GM12891 (cell line): ENCODE measurements at regions not wholly inside any gene's neighbourhood (a gene's known extent, or its start where the extent isn't known, plus 50 kb on each side); places are given as distances from the start of the nearest gene placed in this dataset.

ENCODE experiments used
- DNase-seq: peaks from one replicate; pipeline ENCODE4 v3.0.0; 2011; ENCODE audit warnings: low spot score; ENCODE audit not compliant: insufficient read length
- FAIRE-seq: peaks from 2 replicates; lab custom pipeline; 2011; peaks lifted over from hg19 to GRCh38; lab: Jason Lieb, UNC
- PAX5 ChIP-seq: IDR thresholded peaks from 2 replicates; pipeline ENCODE4 v1.6.1; 2011; ENCODE audit warnings: low read length, moderate library complexity, mild to moderate bottlenecking; ENCODE audit not compliant: insufficient read depth, severe bottlenecking
- POLR2A ChIP-seq: IDR thresholded peaks from 2 replicates; pipeline ENCODE4 v1.6.1; 2011; ENCODE audit warnings: low read depth, low read length, control low read depth
- POLR2AphosphoS5 ChIP-seq: IDR thresholded peaks from 2 replicates; pipeline ENCODE4 v1.6.1; 2011; ENCODE audit warnings: low read depth, low read length, control low read depth
- POU2F2 ChIP-seq: IDR thresholded peaks from 2 replicates; pipeline ENCODE4 v1.6.1; 2011; ENCODE audit warnings: low read depth, mild to moderate bottlenecking, control low read depth, low read length, moderate library complexity
- SPI1 ChIP-seq: IDR thresholded peaks from 2 replicates; pipeline ENCODE4 v1.6.1; 2011; ENCODE audit warnings: low read depth, low read length, control low read depth
- TAF1 ChIP-seq: IDR thresholded peaks from 2 replicates; pipeline ENCODE4 v1.6.1; 2011; ENCODE audit warnings: low read depth, low read length, control low read depth

DNA sequence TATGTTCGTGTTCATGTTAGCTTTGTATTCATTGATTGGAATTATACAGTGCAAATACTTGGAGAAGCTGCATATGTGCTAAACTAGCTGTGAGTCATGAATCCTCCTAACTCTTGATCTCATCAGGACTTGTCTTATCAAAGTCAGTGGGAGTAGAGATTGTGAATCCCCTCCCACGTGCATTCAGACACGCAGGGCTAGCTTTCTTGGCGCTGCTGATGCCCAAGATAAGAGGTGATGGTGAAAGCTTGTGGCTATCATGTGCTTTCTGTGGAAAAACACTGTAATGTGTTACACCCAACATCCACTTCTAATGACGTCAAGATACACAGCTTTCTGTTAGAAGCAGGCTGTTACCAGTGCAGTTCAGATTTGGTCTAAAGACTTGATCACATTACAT lies 348.7 kb upstream of the HAND2 start:
- no peak for DNase-seq
- no peak for TF ChIP-seq TAF1
- no peak for TF ChIP-seq POU2F2
- TF ChIP-seq PAX5, result no peak
- TF ChIP-seq POLR2AphosphoS5, result no peak
- no peak for TF ChIP-seq POLR2A
- no peak for TF ChIP-seq SPI1
- no peak for FAIRE-seq

DNA sequence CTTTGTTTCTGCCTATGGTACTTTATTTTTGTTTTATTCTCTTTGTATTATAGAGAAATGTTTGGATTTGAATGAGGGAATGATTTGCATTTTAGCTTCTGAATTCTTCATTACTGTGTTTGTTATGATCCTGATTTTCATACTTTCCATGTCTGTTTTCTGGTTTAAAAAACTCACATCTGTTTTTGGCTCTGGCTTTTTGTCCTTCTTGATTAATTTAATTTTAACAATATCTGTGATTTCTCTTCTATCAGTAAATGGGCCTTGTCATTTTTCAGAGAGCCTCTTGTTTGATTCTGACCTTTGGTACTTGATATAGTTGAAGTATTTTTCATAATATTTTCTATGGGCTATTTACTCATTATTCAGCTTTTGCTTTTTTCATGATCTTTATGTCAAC lies 341.6 kb upstream of the HAND2 start:
- TF ChIP-seq POLR2A, result no peak
- no peak for FAIRE-seq
- DNase-seq, result no peak

DNA sequence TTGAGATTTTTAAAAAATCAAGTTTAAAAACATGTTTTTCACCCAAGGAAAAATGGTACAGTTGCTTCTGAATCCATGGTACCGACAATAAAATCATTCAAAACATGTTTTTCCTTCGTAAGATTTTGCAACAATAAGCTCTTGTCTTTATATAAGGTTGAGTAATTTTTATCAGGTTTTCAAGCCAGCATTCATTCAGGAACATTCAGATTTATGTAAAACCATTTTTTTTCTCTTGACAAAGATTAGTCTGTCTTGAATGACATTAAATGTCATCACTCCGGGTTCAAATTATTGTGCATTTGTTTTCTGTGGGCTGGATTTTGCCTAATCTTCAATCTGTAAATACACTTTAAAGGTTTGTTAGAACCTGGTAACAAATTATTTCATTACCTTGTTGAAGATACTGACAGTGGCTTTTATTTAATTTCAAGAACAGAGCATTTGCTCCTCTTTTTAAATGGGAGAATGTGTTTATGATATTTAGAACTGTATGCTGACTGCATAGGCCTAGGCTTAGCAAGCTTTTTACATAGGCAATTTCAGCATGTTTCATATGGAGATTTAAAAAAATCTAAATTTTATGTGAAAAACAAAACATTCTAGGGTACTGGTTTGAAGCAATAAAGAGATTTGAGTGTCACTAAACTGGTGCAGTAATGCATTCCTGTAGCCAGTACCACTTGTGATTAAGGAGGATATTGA lies 336.4 kb upstream of the HAND2 start:
- no peak for DNase-seq
- no peak for FAIRE-seq
- no peak for TF ChIP-seq POLR2AphosphoS5
- TF ChIP-seq TAF1, result no peak
- no peak for TF ChIP-seq POU2F2
- TF ChIP-seq PAX5, result no peak
- no peak for TF ChIP-seq SPI1
- TF ChIP-seq POLR2A, result no peak

DNA sequence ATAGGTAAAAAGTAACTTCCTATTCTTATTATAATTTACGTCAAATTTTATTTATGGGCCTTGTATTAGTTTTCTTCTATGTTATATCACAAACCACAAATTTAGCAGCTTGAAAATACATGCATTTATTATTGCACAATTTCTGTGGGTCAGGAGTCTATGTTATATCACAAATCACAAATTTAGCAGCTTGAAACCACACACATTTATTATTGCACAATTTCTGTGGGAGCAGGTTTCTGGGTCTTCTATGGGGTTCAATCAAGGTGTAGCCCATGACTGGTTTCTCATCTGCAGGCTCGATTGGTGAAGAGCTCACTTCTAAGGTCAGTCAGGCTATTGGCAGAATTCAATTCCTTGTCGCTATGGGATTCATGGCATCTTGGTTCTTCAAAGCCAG lies 332.7 kb upstream of the HAND2 start:
- FAIRE-seq, result no peak

DNA sequence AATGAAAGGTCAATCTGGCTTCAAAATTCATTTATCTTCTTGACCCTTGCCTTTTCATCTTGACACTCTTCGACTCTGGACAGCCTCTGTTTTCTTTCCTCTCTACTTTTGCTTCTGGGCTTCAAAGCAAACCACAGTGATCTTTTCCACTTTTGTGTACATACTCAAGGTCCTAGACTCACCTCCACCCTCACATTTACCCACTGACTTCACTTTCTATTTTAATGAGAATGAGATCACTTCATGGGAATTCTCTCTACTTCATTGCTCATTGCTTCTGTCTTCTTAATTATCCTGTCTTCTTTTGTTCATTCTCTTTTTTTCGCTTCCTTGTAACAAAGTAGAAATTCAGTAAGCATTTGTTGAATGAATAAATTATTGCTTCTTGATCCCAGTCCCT lies 330.1 kb upstream of the HAND2 start:
- TF ChIP-seq PAX5 (no peak), TAF1 (no peak), POLR2A (no peak), POU2F2 (no peak), SPI1 (no peak), POLR2AphosphoS5 (no peak)
- no peak for FAIRE-seq
- no peak for DNase-seq

More for the DNA sequence above, 332.7 kb upstream of the HAND2 start:
- TF ChIP-seq POLR2AphosphoS5 (no peak), PAX5 (no peak), SPI1 (no peak), TAF1 (no peak), POLR2A (no peak), POU2F2 (no peak)
- DNase-seq, result no peak

DNA sequence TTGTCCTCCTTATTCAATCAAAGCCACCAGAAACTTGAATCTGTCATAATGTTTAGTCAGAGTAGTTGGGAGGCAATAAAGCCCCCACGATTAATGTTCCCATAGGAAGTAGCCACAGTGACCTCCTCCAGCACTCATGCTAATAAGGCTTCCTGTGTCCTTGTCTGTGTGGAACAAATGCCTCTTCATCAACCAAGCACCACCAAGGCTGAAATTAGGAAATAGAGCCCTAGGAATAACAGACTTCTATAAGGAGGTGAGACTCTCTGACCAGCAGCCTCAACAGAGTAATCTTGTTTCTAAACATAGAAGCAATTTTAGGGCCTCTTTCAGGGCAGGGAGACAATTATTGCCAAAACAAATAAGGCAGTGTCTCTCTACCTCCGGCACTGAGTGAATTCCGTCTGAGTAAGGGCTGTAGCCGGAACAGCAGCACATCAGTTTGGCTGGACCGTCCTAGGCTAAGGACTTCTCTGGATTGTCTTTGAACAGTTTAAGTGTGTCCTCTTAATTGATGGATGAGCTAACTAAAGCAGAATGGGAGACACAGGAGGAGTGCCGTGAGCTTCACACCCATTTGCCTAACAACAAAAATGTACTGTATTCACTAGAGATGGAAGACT lies 329.2 kb upstream of the HAND2 start:
- no peak for TF ChIP-seq POLR2A
- TF ChIP-seq POU2F2, result no peak
- TF ChIP-seq PAX5, result no peak
- TF ChIP-seq SPI1, result no peak
- no peak for TF ChIP-seq POLR2AphosphoS5
- TF ChIP-seq TAF1, result no peak
- DNase-seq, result no peak
- no peak for FAIRE-seq

DNA sequence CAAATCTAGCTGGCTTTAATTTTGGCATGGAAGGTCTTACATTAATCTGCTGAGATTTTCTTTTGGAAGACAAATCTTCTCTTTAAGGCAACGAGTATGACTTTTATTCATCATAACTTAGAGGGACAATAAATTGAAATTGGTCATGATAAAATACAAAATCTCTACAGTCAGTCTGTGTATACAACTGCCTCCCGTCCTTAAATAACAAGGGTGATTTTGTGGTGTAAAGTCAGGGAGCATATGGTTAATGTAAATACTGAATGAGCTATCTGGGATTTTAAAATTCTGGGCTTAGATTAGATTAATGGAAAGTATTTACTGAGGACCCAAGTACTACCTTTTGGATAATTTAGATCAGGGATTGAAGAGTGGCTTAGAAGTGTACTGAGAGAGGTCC lies 328.4 kb upstream of the HAND2 start:
- FAIRE-seq, result no peak
- TF ChIP-seq POU2F2 (no peak), SPI1 (no peak), PAX5 (no peak), POLR2AphosphoS5 (no peak), POLR2A (no peak), TAF1 (no peak)

DNA sequence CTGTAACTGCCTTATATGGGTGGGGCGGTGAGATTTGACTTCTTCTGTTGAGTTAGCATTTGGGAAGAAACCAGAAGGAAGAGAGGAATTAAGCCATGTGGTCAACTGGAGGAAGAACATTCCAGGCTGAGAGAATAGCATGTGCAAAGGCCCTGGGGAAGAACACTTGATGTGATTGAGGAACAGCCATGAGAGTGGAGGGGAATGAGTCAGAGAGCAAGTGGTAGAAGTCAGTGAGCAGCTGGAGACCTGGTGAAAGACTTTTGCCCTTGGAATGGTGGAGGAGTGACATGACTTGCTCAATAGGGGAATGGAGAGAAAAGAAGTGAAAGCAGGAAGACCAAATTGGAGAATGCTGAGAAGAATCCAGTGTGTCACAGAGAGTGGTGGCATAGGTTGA lies 327.8 kb upstream of the HAND2 start:
- TF ChIP-seq POU2F2 (no peak), SPI1 (no peak), POLR2AphosphoS5 (no peak)
- FAIRE-seq, result no peak

More for the DNA sequence above, 328.4 kb upstream of the HAND2 start:
- no peak for DNase-seq

DNA sequence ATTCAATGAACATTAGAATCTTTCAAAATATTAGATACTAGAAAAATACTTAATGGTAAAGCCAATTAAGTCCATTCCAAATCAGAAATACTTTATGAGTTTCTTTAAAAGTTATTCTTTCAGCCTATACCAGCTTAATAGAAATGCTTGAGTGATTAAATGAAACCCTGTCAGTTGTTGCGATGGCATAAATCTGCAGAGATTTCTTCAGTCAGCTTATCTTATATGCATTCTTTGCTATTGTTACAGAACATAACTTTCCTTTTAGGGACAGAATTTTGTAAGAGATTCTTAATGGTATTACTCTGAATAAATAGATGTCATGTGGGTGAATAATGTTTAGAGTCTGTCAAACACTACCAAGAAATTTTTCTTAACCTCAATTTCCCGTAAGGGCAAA lies 325.0 kb upstream of the HAND2 start:
- no peak for FAIRE-seq
- no peak for DNase-seq
- TF ChIP-seq POU2F2 (no peak), POLR2A (no peak), SPI1 (no peak), PAX5 (no peak), TAF1 (no peak), POLR2AphosphoS5 (no peak)

More for the DNA sequence above, 327.8 kb upstream of the HAND2 start:
- DNase-seq, result no peak

DNA sequence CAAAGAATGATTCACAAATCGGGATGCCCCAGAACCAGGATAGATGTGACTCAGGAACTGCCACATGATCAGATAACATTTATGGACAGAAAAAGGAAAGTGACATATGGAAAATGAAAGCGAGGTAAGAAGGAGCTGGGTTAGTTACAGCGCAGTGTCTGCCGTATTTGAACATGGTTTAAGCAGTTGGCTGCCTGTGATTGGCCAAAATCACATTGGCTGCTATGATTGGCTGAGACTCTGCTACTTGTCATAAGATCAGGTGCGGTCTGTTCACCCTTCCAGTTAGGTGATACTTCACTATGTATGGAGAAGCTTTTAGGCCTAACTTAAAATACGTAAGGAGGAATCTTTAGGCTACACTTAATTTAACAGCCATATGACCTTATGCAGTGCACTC lies 322.7 kb upstream of the HAND2 start:
- FAIRE-seq (no peak), DNase-seq (no peak)
- no peak for TF ChIP-seq POLR2AphosphoS5
- no peak for TF ChIP-seq TAF1
- no peak for TF ChIP-seq SPI1
- no peak for TF ChIP-seq PAX5
- TF ChIP-seq POU2F2, result no peak
- no peak for TF ChIP-seq POLR2A

DNA sequence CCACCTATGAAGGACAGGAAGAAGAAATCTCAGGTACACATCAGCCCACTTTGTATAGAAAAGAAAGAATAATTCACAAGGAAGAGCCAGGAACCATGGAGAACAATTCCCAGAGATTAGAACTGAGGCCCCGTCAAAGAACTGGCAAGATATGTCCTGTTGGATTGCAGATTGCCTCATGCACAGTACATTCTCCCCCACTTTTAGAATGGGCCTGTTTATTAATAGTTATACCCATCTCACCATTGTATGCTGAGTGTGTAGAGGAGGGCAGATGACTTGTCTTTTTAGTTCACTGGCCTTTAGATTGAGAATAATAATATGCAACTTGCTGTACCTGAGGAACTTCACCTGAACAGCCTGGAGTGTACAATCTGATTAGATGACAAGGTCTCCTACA lies 315.6 kb upstream of the HAND2 start:
- DNase-seq (no peak), FAIRE-seq (no peak)
- TF ChIP-seq PAX5 (no peak), POLR2AphosphoS5 (no peak), SPI1 (no peak), POLR2A (no peak), POU2F2 (no peak), TAF1 (no peak)
